PC-9 (cell line): ENCODE measurements at regions not wholly inside any gene's neighbourhood (a gene's known extent, or its start where the extent isn't known, plus 50 kb on each side); places are given as distances from the start of the nearest gene placed in this dataset.

Experiments
- CTCF ChIP-seq: fragments of 200-600 bp; sonication (generic); conservative IDR thresholded peaks from 2 replicates; pipeline ENCODE4 v1.6.1; 2017; ENCODE audit warnings: mixed run types, antibody characterized with exemption, mild to moderate bottlenecking, moderate library complexity
- EZH2 ChIP-seq: fragments of 200-600 bp; sonication (generic); IDR thresholded peaks from 2 replicates; pipeline ENCODE4 v1.8.0; 2017; ENCODE audit warnings: antibody characterized with exemption, low read depth

DNA sequence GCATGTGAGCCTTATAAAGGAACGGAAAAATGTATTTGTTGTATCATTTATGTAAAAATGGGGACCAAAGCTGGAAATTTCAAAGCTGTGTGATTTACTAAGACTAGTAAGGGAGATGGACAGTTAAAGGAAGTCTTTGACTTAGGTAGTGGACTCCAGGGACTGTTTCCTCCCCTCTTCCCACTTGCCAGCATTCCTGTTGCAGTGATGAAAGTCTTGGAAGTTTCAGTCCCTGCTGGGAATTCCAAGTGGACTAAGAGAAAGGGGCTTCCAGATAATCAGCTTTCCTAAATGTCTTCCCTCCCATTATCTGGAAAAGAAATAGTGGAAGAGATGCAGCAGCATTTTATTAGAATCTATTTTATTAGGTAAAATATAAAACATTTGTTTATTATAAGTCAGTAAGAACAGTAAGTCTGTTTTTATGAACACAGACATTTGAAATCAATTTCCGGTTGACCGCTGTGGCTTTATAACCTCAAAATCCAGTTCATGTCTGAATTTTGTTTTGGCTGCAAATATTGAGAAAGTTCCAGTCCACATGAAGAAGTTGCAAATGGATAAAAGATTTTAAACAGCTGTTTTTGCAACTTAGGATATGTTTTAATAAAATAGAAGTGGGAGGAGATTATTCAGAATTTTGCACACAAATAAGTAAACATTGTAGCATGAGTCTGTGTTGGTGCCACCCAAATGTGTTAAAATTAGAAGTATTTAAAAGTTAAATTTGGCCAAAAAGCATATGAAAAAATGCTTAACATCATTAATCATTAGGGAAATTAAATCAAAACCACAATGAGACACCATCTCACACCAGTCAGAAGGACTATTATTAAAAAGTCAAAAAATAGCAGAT, 141.8 kb downstream of the IL20RB start:
- TF ChIP-seq CTCF (no peak), EZH2 (no peak)
